HG02870 (cell line): ENCODE measurements at regions not wholly inside any gene's neighbourhood (a gene's known extent, or its start where the extent isn't known, plus 50 kb on each side); places are given as distances from the start of the nearest gene placed in this dataset.
A peak's percentile ranks its signal among the peaks of the same experiment; 100 is the strongest.

Experiments
- ATAC-seq: cut with Tn5 transposase; IDR thresholded peaks from one replicate; pipeline ENCODE4 v1.9.1; 2021; ENCODE audit warnings: mild to moderate bottlenecking, moderate library complexity; ENCODE audit not compliant: unreplicated experiment

- ATAC-seq, result no peak
Measured at GRCh38 chr5:138666226-138666742, 86.9 kb upstream of the CTNNA1 start.

GRCh38 chr5:138665261-138665660 is 88.0 kb upstream of the CTNNA1 start:
- ATAC-seq, result no peak

- no peak for ATAC-seq
Measured at GRCh38 chr5:138664276-138664943, 88.8 kb upstream of the CTNNA1 start.

- no peak for ATAC-seq
Measured at GRCh38 chr5:138663561-138663960, 88.4 kb upstream of the HSPA9 start.

GRCh38 chr5:138663009-138663408 is 87.8 kb upstream of the HSPA9 start:
- no peak for ATAC-seq

- no peak for ATAC-seq
Measured at GRCh38 chr5:138662599-138662998, 87.4 kb upstream of the HSPA9 start.

- no peak for ATAC-seq
Measured at GRCh38 chr5:138661991-138662434, 86.8 kb upstream of the HSPA9 start.

- ATAC-seq, result no peak
Measured at GRCh38 chr5:138661291-138661960, 86.2 kb upstream of the HSPA9 start.

GRCh38 chr5:138660051-138660572 is 84.9 kb upstream of the HSPA9 start:
- no peak for ATAC-seq

- no peak for ATAC-seq
Measured at GRCh38 chr5:138659561-138659960, 84.4 kb upstream of the HSPA9 start.

GRCh38 chr5:138659121-138659520 is 83.9 kb upstream of the HSPA9 start:
- ATAC-seq, result no peak

- no peak for ATAC-seq
Measured at GRCh38 chr5:138658676-138659075, 83.5 kb upstream of the HSPA9 start.

- no peak for ATAC-seq
Measured at GRCh38 chr5:138657360-138657759, 82.2 kb upstream of the HSPA9 start.

- no peak for ATAC-seq
Measured at GRCh38 chr5:138656916-138657315, 81.7 kb upstream of the HSPA9 start.

- ATAC-seq, result no peak
Measured at GRCh38 chr5:138655530-138656190, 80.5 kb upstream of the HSPA9 start.

GRCh38 chr5:138654281-138654867 is 79.2 kb upstream of the HSPA9 start:
- ATAC-seq, result peak; percentile 52

- ATAC-seq, result no peak
Measured at GRCh38 chr5:138653502-138653901, 78.3 kb upstream of the HSPA9 start.

- ATAC-seq, result no peak
Measured at GRCh38 chr5:138651767-138652117, 76.5 kb upstream of the HSPA9 start.

GRCh38 chr5:138651058-138651766 is 76.0 kb upstream of the HSPA9 start:
- ATAC-seq, result no peak

GRCh38 chr5:138650196-138650595 is 75.0 kb upstream of the HSPA9 start:
- ATAC-seq, result no peak

- peak; percentile 9 for ATAC-seq
Measured at GRCh38 chr5:138649775-138650174, 74.6 kb upstream of the HSPA9 start.
